AG04449 (cell line): ENCODE measurements at regions not wholly inside any gene's neighbourhood (a gene's known extent, or its start where the extent isn't known, plus 50 kb on each side); places are given as distances from the start of the nearest gene placed in this dataset.

Experiments
- CTCF ChIA-PET: fragments of 350-600 bp; formaldehyde crosslinking; extraction: SDS; loops from one replicate; lab custom pipeline; 2021; ENCODE audit warnings: antibody characterized with exemption; lab: Yijun Ruan, JAX
- POLR2A ChIA-PET: fragments of 400-600, 350-600 bp; formaldehyde crosslinking; extraction: SDS; loops from one replicate; lab custom pipeline; 2020; ENCODE audit warnings: antibody characterized with exemption, inconsistent platforms; lab: Yijun Ruan, JAX
- DNase-seq: peaks from one replicate; pipeline ENCODE4 v3.0.0-alpha.2; 2010; ENCODE audit warnings: low read depth, low spot score
- H3K4me3 ChIP-seq: 2 replicates; pipeline ENCODE4 v1.5.1; 2011; ENCODE audit warnings: low read depth, mild to moderate bottlenecking, control low read depth, low read length
- TF ChIP-seq, protein P1 (sequence below): IDR thresholded peaks from one replicate; pipeline ENCODE4 v1.5.1; 2011; ENCODE audit warnings: mild to moderate bottlenecking, moderate library complexity, low read length, control low read depth, inconsistent platforms; ENCODE audit not compliant: insufficient read depth; ENCODE audit errors: missing control alignments

DNA sequence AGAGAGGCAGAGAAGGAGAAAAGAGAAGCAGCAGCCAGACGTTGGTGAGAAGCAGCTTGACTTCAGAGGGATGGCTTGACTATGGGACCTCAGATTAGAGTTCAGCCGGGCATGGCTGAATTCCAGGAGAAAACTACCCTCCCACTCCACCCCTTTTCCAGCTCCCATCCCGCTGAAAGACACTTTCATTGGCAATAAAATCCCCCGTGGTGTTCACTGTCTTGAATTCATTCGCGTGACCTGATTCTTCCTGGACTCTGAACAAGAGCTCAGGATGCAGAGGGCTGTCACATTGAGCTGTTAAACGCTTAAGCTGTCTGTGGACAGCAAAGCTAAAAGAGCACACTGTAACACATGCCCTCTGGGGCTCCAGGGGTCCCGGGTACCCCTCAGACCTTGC is 1575.3 kb upstream of the AGA start:
- DNase-seq = no peak
- H3K4me3 ChIP-seq = no peak overlapping the region
- POLR2A ChIA-PET = no interaction called here
- CTCF ChIA-PET = no interaction called here
- TF ChIP-seq, protein P1, sequence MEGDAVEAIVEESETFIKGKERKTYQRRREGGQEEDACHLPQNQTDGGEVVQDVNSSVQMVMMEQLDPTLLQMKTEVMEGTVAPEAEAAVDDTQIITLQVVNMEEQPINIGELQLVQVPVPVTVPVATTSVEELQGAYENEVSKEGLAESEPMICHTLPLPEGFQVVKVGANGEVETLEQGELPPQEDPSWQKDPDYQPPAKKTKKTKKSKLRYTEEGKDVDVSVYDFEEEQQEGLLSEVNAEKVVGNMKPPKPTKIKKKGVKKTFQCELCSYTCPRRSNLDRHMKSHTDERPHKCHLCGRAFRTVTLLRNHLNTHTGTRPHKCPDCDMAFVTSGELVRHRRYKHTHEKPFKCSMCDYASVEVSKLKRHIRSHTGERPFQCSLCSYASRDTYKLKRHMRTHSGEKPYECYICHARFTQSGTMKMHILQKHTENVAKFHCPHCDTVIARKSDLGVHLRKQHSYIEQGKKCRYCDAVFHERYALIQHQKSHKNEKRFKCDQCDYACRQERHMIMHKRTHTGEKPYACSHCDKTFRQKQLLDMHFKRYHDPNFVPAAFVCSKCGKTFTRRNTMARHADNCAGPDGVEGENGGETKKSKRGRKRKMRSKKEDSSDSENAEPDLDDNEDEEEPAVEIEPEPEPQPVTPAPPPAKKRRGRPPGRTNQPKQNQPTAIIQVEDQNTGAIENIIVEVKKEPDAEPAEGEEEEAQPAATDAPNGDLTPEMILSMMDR = no peak

DNA sequence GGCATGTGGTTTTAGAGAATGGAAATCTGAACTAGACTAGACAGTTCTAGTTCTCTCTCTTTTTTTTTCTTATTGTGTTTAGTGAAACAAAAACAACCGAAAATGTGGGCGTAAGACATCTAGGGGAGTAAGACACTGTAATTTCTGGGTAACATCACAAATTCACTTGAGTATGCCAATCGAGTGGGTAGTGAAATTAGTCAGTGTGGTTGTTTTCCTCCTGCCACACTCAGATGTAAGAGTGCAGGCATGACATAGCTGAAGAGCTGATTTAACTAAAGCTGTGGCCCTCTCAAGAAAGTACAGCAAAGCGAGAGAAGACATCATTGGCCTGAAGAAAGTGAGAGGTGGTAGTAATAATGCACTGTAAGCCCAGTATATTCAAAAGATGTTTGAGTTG is 1585.3 kb upstream of the AGA start:
- POLR2A ChIA-PET = no interaction called here
- no peak for DNase-seq
- TF ChIP-seq, protein P1 = no peak
- CTCF ChIA-PET = no interaction called here
- no peak overlapping the region for H3K4me3 ChIP-seq

DNA sequence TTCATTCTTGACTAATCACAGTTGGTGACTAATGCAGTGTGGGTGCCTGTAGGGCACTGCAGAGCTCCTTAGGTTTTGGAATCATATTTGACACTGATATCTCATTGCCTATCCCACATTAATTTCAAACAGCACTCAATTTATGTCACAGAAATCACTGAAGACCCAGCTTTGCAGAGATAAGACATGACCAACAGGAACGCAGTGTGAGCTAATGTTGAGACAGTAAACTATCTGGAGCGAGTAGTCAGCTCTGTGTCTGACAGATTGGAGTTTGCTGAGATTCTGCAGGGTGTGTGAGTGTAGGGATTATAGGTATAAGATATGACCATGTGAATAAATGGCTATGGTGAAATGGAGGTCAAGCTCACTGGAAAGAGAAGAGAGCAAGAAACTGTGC is 1586.1 kb upstream of the AGA start:
- no peak for DNase-seq
- TF ChIP-seq, protein P1 = no peak
- POLR2A ChIA-PET = no interaction called here
- CTCF ChIA-PET = no interaction called here
- H3K4me3 ChIP-seq = no peak overlapping the region

DNA sequence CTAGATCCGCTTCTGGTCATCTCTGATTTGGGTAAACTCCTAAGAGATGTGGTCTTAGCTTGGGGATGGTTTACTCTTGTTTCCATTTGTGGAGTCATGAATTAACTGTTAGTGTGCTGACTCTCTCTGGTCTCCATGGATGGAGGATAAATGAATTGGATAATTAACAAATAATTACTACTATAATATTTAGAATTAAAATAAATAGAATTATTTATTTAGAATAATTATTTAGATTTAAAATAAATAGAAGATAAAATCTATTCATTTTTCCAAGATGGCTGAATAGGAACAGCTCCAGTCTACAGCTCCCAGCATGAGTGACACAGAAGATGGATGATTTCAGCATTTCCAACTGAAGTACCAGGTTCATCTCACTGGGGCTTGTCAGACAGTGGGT is 1587.4 kb upstream of the AGA start:
- no peak for DNase-seq
- CTCF ChIA-PET = no interaction called here
- no peak overlapping the region for H3K4me3 ChIP-seq
- POLR2A ChIA-PET = no interaction called here
- TF ChIP-seq, protein P1 = no peak

DNA sequence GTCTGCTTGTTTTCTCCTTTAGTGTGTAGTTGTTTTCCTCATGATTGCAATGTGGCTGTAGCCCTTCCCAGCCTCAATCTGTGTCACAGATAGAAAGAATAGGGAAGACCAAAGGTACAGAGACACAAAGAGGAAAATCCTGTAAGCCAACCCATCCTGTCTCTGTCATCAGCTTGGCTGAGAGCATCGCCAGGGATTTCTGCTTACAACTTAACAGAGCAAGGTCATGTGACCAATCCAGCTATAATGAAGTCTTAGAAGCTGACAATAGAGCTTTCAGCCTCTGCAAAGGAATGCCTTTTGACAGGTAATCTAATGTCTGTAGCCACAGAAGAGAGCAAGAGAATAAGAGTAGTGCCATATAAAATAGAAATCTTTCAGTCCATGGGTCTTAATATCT is 1598.0 kb upstream of the AGA start:
- H3K4me3 ChIP-seq = no peak overlapping the region
- CTCF ChIA-PET = no interaction called here
- no peak for DNase-seq
- POLR2A ChIA-PET = no interaction called here
- TF ChIP-seq, protein P1 = no peak

DNA sequence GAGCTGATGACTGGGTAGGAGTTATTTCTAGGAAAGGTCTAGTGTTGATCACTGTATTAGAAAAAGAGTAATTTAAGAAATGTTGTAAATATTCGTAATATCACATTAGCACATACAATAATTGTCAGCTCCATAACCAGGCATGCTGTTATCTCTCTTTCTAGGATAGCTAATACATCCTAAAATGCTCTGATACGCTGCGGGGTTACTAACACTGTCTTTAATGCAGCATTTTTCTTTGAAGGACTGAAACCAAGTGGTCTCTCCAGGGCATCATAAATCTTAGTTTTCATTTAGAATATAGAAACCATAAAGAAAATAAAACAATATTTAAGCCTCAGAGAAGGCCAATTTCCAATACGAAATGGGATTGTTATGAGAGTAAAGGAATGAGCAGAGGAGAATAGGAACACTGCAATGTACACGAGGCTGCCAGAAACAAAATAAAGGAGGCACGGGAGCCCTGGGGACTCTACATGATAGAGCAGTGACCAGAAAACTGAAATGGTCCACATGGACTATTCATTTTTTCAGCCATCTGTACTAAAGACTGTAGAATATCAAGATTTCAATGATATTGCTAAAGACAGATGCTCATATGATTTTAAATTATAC is 1606.7 kb upstream of the AGA start:
- CTCF ChIA-PET = no interaction called here
- DNase-seq = no peak
- POLR2A ChIA-PET = no interaction called here
- H3K4me3 ChIP-seq = no peak overlapping the region
- TF ChIP-seq, protein P1 = no peak
